EL (cell line): ENCODE measurements at regions not wholly inside any gene's neighbourhood (a gene's known extent, or its start where the extent isn't known, plus 50 kb on each side); places are given as distances from the start of the nearest gene placed in this dataset.
"Not testable (repeated sequence)": the region's sequence is repeated elsewhere in the genome, so short reads cannot be mapped to it uniquely, and the experiment has no call there.

Source experiments
- DNase-seq: peaks from one replicate; pipeline ENCODE4 v3.0.0-alpha.2; 2016

GRCh38 chr3:152197451-152197850 is 71.3 kb upstream of the MBNL1 start:
- DNase-seq = no peak

- no peak for DNase-seq
These were observed 70.8 kb upstream of the MBNL1 start for GRCh38 chr3:152197937-152198336.

GRCh38 chr3:152198665-152199064 is 70.1 kb upstream of the MBNL1 start:
- DNase-seq = no peak

GRCh38 chr3:152199102-152199840 is 69.5 kb upstream of the MBNL1 start:
- DNase-seq = no peak

- DNase-seq = no peak
These were observed 68.0 kb upstream of the MBNL1 start for GRCh38 chr3:152200476-152201420.

GRCh38 chr3:152202976-152203626 is 65.6 kb upstream of the MBNL1 start:
- DNase-seq = no peak

DNA sequence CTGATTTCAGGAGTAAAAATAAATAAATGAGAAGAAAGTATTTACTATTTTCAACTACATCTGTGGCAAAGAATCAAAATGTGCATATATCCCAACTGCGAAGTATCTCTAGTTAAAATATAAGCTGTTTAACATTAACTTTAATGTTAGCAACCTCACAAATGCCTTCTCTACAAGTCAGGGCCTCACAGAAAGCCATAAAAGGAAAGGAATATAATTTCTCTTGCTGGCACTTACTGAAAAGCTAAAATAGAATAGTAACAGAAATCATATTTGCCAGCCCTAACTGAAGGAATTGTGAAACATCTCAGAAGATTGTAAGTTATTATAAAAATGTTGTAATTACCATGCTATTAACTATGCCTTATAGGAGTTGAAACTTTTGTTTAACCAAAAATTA is 65.1 kb upstream of the MBNL1 start:
- DNase-seq = no peak

GRCh38 chr3:152204218-152204617 is 64.5 kb upstream of the MBNL1 start:
- no peak for DNase-seq

DNA sequence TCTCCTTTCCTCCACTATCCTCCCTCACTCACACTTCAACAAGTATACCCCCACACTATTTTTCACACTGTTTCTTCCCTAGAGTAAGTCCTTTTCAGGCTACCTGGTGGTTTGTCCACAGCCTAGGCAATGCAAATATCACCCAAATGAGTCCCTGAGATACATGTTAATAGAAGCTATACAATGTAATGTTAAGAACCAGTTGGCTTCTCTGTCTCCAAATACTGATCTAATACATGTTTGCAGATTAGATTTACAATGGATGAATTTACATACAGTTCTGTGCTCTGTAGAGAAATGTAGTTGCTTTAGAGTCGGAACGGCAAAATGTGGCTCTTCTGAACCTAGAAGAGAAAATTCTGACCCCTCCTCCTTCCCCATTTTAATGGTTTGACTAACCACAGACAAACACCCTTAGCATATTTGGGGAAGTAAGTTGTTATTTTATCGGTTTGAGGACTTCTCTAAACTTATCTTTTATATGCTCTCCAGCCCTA is 63.6 kb upstream of the MBNL1 start:
- DNase-seq = no peak

- no peak for DNase-seq
These were observed 62.4 kb upstream of the MBNL1 start for GRCh38 chr3:152206243-152206760.

GRCh38 chr3:152208439-152208838 is 60.3 kb upstream of the MBNL1 start:
- no peak for DNase-seq

DNA sequence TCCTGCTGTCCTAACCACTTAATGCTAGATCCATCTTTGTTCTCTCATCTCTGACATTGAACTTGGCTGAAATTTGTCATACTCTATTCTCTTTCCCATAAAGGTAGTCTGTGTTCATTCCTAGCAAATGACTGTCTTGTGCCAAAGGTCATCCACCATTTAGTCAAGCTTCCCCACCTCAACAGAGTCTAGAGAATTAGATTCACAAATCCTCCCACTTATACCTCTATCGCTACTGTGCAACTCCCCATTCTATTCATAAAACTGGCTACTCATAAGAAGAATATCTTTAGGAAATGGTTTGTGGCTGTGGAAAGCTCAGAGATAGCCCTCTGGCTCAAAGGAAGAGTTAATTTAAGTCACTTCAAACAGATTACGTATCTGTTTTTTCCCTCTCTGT is 59.7 kb upstream of the MBNL1 start:
- DNase-seq = no peak

DNA sequence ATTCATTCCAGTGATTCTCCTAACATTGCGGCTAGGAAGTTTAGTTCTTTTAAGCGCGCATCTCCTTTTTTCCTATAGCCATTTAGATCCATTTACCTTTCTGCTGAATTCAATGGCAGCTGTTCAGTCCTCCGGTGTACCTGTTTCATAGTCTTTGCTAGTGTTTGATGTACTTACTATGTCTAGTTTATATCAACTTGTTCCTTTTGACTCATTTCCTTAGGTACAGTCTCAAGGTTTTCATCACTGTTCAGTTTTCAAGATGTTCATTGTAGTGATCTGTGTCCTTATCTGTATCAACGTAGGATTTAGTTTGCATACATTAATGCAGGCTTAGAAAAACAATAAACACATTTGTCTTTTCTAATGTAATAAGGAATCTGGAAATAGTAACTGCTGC is 59.0 kb upstream of the MBNL1 start:
- no peak for DNase-seq

- DNase-seq = no peak
These were observed 58.0 kb upstream of the MBNL1 start for GRCh38 chr3:152210697-152211096.

DNA sequence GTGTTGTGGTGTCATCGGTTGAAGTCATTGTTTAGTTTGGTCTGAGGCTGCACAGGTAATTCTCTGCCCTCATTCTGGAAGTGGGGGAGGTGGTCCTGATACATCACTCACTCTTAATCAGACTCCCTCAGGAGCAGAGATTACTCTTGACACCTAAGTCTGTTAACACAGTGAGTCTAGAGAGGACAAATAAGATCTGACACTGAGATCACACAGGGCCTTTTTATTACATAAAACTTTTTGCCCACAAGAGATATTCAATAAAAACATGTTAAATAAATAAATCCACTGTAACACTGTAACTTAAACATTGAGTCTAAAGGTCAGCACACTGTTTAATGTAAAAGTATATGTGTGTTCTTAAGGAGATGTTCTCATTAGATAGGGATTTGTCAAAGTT is 57.1 kb upstream of the MBNL1 start:
- DNase-seq = no peak

DNA sequence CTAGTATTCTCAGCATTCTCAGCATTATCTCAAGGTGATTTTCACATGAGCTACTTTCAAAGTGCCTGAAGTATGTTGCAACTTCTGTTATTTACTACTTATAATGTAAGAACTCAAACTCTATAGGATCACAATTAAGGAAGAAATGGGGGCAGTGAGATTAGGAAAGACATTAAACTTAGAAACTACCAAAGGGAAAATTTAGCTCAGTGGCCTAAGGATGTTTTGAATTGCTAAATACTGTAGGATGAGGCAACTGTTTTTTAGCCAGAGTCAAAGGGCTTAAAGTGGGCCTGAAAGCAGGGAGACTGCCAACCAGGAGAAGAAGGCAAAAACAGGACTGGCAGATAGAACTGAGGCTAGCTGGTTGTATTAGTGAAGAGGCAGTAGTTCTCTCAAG is 55.5 kb upstream of the MBNL1 start:
- no peak for DNase-seq

GRCh38 chr3:152213938-152214337 is 54.8 kb upstream of the MBNL1 start:
- no peak for DNase-seq

- not testable (repeated sequence) for DNase-seq
These were observed 51.5 kb upstream of the MBNL1 start for GRCh38 chr3:152216960-152217865.

DNA sequence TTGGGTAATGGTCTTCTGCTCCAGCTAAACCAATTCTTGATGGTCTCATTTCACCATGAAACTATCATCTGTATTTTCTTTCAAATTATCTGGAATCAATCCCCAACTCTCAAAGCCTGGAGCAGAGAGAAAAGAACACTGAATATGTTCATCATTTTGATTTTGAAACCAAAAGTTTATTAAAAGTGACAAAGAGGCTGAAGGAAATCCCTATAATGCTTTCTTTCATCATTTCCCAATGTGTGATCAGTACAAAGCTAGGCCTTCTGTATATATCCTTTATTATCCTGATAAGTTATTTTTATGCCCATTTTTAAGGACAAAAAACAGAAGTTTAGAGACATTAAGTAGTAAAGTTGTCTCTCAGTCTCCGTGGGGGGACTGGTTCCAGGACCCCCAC is 50.1 kb upstream of the MBNL1 start:
- no peak for DNase-seq
